GM19238 (cell line): ENCODE measurements at regions not wholly inside any gene's neighbourhood (a gene's known extent, or its start where the extent isn't known, plus 50 kb on each side); places are given as distances from the start of the nearest gene placed in this dataset.

Source experiments
- DNase-seq: peaks from one replicate; pipeline ENCODE4 v3.0.0; 2011; ENCODE audit warnings: low spot score; ENCODE audit not compliant: insufficient read length

DNA sequence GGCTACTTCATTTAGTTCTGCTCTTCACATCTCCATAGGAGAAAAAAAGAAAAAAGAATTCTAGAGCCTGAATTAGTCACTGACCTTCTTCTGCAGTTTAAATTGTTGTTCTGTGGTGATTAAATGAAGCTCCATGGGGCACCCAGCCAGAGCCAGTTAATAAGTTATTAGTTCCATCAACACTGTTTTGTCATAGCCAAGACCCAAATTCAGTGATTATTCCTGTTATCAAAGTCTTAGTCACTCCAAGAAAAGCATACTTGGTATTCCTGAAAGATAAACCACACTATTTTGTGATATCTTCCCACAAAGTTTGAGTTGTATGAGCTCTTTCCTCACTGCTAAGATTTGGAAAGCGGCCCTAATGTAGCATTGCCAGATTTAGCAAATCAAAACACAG is 134.8 kb upstream of the RGMB start:
- DNase-seq: no peak

DNA sequence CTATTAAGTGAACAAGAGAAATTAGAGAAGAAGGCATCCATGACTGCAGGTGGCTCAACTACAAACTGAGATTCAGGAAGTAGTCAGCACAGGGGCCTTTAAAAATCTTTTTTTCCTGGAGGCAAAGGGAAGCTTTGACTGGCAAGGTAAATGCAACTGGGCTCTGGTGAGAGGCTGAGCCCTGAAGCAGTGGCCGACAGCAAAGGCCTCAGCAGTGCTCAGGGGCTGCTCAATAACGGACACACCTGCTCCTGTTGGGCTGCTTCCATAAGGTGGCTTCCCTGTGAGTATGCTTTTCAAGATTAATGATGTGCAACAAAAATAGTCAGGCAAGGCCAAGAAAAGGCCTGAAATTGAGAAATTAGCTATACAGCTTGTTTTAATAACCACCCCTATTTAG is 134.2 kb upstream of the RGMB start:
- DNase-seq: no peak

DNA sequence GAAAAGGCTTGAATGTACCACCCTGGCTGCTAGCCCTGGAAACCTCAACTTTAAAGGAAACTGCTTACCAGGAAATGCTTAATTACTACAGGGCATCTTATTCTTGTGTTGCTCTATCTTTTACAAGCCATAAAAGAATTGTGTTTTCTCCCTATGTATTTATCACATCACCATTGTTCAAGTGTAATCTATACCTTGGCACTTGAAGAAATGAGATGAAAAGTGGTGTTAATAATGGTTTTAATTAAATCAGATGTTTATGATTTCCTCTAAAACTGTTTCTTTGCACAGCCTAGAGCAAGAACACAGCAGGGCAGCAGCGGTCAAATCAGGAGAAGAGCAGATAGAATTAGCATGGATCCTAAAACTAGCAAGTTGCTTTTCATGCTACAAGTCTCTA is 131.8 kb upstream of the RGMB start:
- DNase-seq: no peak

DNA sequence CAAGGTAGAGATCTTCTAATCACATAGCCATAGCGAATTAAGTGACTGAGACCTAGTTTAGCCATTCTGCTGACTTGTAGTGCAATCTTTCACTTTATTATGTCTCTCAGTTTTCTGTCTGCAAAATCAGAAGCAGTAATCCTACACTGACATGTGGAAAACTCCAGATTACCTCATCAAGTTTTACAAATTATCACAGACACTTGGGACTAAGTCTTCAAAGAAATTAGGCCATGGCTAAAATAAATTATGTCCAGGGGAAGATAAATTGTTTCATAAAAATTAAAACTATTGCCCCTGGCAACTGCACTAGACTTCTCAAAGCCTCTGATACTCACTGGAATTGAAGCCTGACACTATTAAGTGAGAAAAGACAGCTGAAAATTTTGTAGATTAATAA is 129.9 kb upstream of the RGMB start:
- DNase-seq: no peak

DNA sequence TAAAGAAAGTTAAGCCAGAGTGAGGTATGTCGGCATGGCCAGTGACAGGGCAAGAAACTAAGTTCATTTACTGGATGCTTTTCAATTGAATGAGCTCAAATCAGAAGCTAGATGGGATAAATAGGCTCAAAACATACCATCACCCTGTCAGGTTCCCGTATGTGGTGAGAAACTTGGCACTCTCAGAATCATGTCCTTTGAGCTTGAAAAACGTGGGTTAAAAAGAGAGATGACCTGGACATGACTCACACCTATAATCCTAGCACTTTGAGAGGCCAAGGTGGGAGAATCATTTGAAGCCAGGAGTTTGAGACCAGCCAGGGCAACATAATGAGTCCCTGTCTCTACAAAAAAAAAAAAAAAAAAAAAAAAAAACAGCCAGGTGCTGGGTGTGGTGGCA is 121.7 kb upstream of the RGMB start:
- no peak for DNase-seq

DNA sequence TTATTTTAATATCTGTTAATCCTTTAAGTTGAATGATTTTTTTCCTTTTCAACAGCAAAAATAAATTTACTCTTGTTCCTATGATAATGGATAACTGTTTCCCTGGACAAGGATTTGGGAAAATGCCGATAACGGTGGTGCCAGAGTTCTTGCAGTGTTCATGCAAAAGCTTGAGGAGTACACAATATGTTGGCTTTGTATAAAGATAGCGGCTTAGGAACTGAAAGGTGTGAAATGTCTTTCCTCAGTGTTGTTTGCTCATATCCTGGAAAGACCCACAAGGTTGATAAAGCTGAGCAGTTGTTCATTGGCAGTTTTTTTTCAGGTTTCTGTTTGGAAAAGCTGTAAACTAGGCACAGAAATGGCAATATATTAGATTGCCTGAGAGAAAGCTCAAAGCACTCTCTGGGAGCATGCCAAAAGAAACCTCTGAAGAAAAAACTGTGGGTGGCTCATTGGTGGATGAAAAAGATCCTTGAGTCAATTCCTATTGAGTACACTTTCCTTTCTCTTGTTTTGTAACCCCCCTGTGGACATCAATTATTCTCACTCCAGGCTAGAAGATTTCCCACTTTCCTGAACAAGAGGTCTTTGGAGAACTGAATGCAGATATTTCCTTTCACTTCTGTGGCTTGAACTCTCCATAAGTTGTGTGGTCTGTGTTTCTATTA is 117.2 kb upstream of the RGMB start:
- no peak for DNase-seq

DNA sequence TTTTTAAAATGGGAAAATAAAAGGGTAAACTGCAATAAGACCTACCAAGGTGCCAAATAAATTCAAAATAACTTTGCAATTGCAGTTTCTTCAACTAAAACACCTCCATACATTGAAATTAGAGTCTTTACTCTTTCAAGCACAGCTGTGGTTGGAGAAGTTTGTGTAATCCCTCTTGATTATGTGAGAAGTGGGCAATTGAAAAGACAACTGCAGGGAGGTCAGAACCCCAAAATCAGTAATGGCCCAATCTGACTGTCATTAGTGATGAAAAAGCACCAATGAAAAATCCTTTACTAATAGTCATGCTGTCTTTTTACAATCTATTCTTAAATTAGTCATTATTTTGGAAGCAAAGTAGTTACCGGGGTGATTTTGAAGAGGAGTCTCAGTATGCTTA is 116.7 kb upstream of the RGMB start:
- no peak for DNase-seq

DNA sequence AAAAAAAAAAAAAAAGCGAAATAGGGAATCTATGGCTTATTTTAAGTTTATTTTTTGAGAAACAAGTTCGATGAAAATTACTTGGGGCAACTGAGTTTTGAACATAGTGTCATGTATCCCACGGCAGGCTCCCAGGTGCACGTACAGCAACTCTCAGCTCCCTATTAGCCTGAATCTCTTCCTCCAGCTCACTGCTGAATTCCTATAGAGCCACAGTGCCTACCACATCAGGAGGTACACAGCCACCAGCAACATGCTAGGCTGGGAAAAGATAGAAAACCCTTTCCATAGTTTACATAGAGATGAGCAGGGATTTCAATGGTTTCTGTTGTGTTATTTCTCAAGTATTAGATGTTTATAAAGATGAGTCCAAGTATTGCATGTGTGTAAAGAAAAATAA is 115.9 kb upstream of the RGMB start:
- DNase-seq: no peak

DNA sequence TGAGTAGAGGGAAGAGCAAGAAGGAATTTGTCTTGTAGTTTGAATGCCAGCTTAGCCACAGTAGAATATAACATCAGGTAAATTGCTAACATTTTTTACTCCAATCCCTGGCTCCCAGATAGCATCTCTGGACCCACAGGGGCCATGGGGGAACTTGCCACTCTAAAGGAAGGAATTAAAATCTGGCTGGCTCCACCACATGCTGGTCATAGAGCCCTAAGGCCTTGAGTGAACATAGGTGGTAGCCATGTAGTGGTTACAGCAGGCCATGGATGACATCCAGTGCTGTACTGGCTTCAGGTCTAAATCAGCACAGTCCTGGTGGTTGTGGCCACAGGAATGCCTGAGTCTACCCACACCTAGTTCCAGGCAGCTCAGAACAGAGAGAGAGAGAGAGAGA is 109.9 kb upstream of the RGMB start:
- DNase-seq: no peak

DNA sequence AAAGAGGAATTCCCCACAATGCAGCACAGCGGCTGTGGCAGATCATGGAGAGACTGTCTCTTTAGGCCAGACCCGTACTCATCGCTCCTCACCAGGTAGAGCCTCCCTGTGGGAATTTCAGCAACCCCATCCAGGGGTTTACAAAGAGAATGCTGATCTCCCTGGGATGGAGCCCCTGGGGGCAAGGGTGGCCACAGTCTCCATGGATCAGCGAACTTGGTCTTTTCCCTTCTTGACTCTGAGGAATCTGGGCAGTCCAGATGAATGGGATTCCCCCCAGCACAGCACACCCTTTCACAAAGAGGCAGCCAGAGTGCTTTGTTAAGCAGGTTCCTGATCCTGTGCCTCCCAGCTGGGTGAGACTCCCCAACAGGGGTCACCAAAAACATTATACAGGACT is 108.7 kb upstream of the RGMB start:
- DNase-seq: no peak

DNA sequence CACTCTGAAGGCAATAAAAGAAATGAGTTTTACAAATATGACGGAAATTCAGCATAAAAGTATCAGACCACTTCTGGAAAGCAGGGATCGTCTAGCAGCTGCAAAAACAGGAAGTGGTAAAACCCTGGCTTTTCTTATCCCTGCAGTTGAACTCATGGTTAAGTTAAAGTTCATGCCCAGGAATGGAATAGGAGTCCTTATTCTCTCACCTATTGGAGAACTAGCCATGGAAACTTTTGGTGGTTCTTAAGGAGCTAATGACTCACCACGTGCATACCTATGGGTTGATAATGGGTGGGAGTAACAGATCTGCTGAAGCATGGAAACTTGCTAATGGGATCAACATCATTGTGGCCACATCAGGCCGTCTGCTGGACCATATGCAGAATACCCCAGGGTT is 93.5 kb upstream of the RGMB start:
- DNase-seq: no peak

DNA sequence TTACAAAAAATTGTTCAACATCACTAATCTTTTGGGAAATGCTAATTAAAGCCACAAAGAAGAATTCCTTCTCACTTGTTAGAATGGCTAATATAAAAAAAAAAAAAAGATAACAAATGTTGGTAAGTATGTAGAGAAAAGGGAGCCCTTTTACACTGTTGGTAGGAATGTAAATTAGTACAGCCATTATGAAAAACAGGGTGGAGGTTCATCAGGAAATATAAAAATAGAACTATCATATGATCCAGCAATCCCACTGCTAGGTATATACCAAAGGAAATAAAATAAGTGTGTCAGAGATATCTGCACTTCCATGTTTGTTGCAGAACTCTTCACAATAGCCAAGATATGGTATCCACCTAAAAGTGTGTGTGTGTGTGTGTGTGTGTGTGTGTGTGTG is 83.5 kb upstream of the RGMB start:
- DNase-seq: no peak

DNA sequence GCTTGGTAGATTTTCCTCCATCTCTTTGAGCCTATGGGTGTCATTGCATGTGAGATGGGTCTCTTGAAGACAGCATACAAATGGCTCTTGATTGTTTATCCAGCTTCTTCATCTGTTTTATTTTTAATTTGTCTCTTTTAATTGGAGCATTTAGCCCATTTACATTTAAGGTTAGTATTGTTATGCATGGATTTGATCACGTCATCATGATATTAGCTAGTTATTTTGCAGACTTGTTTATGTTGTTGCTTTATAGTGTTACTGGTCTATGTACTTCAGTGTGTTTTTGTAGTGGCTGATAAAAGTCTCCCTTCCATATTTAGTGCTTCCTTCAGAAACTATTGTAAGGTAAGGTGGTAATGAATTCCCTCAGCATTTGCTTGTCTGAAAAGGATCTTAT is 78.6 kb upstream of the RGMB start:
- DNase-seq: no peak

DNA sequence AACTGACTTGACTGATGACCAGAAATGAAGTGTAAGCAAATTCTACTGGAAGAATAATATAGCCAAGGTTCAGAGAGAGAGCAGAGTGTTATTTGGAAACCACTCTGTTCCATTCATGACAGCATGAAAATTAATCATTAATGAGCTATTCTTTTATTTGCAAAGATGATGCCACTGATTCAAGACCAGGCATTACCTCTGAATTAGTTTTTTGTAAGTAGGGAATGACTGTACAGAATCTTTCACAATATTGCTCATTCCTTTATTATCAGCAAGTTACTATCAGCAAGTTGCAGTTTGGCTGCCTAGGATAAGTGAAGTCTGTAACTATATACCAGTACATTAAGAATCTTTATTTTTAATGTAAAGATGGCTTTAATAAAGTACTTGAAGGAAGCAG is 75.1 kb upstream of the RGMB start:
- no peak for DNase-seq

DNA sequence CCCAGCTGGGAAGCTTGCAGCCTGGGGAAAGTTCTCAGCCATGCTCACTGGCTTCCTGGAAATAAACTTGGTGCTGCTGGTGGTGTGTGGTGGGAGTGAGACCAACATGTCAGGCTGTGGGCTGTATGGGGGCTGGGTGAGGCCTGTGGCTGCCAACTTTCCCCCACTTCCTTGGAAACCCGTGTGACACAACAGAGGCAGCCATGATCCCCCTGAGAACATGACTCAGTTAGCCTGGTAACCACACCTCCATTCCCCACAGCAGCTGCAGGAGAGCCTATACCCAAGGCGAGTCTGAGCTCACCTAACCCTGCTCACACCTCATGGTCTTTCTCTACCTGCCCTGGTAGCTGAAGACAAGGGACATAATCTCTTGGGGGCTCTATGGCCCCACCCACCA is 72.7 kb upstream of the RGMB start:
- DNase-seq: no peak

DNA sequence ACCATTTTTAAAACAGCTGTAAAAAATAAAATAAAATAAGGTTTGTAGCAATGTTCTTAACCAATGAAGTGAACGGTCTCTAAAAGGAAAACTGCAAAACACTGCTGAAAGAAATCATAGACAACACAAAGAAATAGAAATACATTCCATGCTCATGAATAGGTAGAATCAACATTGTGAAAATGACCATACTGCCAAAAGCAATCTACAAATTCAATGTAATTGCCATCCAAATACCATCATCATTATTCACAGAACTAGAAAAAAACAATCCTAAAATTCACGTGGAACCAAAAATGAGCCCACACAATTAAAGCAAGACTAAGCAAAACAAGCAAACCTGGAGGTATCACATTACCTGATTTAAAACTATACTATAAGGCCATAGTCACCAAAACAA is 67.6 kb upstream of the RGMB start:
- DNase-seq: no peak

DNA sequence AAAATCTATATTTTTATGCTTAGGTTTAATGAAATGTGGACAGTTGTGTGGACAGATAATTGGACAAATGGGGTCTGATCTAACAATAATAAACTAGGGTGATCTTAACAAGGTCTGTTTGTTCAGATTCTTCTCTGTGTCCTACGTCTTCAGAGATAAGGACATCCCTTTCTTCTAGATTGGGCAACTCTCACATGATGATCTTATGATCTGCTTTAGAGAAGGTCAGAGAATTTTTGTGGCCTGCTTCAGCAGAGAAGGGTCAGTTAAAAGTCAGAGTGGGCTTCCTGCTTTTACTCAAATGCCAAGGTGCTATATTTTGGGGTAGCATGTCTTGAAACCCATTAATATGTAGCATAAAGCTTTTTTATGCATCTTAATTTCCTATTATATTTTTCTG is 63.8 kb upstream of the RGMB start:
- no peak for DNase-seq

DNA sequence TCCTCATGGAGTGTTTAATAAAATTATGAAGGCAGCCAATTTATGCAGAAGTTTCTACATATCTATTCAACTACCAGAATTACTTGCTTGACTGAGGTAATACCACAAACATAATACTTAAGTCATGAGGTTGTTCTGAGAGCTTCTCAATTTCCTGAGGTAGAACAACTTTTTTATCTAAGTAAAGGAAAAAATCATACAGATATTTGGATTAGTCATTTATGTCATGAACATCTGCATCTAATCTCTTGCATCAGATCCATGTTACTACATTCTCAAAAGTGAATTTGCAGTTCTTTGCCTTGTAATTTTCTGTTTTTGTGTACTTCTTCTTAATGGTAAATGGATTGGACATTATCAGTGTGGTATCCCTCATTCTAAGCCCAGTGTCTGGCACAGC is 60.4 kb upstream of the RGMB start:
- DNase-seq: no peak

DNA sequence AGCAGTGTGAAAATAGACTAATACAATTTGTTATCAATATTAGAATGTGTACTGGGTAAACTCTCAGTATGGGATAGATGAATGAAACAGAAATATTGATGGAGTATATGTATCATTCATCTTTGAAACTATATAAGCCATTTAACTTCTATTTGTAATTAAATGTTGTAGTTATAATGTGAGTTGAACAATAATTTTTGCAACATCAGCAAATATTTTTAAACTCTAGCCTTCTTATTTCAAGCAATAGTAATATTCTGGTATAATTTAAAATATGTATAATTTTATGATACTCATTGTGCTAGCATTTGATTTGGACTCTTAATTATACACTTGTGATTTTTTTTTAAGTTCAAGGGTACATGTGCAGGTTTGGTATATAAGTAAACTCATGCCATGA is 59.6 kb upstream of the RGMB start:
- DNase-seq: no peak

DNA sequence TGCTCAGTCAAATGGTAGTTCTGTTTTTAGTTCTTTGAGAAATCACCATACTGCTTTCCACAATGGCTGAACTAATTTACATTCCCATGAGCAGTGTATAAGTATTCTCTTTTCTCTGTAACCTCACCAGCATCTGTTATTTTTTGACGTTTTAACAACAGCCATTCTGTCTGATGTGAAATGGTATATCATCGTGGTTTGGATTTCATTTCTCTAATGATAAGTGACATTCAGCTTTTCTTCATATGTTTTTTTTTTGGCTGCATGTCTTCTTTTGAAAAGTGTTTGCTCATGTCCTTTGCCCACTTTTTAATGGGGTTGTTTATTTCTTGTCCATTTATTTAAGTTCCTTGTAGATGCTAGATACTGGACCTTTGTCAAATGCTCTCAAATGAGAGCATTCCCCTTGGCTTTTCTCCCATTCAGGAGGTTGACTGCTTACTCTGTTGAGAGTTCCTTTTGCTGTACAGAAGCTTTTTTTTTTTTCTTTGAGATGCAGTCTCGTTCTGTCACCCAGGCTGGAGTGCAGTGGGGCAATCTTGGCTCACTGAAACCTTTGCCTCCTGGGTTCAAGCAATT is 58.7 kb upstream of the RGMB start:
- no peak for DNase-seq

DNA sequence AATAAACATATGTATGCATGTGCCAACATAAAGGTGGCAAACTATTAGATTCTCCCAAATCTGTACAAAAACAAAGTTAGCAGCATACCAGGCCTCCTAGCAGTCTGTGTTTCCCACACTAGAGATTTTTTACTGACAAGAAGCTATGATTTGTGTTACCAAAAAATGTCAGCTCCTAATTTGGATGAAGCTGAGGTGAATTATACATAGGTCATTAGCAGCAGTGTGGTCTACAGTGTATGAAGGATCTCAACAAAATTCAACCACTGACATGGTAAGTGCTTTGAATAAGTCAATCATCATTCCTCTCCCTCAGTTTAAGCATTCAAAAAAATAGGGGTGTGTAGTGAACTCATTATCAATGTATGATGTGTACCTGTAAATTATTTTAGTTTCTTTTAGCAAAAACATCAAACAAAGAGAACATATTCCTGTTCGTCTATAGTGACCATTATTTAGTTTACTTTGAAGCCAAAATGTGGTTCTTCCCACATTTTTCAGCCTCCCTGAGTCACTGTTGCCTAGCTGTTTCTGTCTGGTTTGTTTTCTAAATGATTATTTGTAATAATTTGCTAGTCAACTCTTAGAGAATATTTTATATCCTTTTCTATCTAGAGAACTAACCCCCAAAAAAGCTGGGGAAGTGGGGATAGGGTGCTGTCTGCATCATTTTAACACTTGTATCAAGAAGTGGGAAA is 52.1 kb upstream of the RGMB start:
- no peak for DNase-seq

DNA sequence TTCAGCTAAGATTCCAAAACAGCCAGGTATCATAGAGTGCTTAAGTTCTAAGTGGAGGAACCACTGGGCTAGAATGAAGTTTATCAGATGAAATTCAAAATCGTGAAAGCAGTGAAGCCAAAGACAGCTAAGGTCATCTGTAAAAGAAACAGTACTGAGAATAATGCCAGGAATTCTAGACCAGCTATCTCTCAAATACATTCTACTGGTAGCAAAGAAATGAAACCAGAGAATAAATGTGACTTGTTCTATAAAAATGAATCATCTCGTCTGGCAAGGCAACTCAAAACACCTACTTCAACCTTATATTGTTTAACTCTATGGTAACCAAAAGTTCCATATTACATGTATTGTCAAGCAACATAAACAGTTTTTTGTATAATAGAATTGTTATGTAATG is 51.3 kb upstream of the RGMB start:
- DNase-seq: no peak

DNA sequence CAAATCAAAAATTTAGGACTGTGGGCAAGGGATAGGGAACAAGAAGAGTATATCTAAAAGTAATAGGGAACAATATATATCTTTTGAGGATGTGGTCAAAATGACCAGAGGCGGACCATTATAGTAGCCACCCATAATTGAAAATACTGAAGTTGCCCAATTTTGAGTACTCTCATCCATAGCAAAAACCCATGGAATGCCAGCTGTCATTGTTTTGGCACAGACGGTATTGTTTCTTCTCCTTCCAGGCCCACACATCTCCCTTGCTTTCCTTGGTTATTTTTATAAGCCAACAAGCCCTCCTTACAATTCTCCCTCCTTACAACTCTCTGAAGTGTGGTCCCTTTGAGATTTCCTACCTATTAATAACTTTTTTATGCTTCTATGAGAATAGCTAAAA is 50.4 kb upstream of the RGMB start:
- DNase-seq: no peak
